RWPE2 (cell line): ENCODE measurements at regions not wholly inside any gene's neighbourhood (a gene's known extent, or its start where the extent isn't known, plus 50 kb on each side); places are given as distances from the start of the nearest gene placed in this dataset.

Source experiments
- ATAC-seq: fragments of 200-7000 bp; cut with Tn5 transposase; 3 replicates; pipeline ENCODE4 v1.9.1; 2021; ENCODE audit warnings: low read depth
- DNase-seq: peaks from one replicate; pipeline ENCODE4 v3.0.0-alpha.2; 2020; ENCODE audit warnings: low spot score
- H3K27ac ChIP-seq: fragments of 450-650 bp; 2 replicates; pipeline ENCODE4 v1.5.1; 2017; ENCODE audit warnings: mild to moderate bottlenecking; ENCODE audit not compliant: poor library complexity, severe bottlenecking
- H3K27me3 ChIP-seq: fragments of 250-450 bp; sonication (Bioruptor Pico); 2 replicates; pipeline ENCODE4 v1.5.1; 2021; ENCODE audit warnings: mild to moderate bottlenecking, moderate library complexity; ENCODE audit not compliant: insufficient read depth, poor library complexity, severe bottlenecking
- H3K36me3 ChIP-seq: fragments of 250-450 bp; sonication (Bioruptor Pico); 2 replicates; pipeline ENCODE4 v1.5.1; 2020; ENCODE audit warnings: low read depth, mild to moderate bottlenecking, moderate library complexity
- H3K4me1 ChIP-seq: fragments of 250-450 bp; sonication (Bioruptor Pico); 2 replicates; pipeline ENCODE4 v1.5.1; 2021; ENCODE audit warnings: mild to moderate bottlenecking, moderate library complexity; ENCODE audit not compliant: insufficient read depth, poor library complexity, severe bottlenecking
- H3K4me3 ChIP-seq: fragments of 250-450 bp; sonication (Bioruptor Pico); 2 replicates; pipeline ENCODE4 v1.5.1; 2021; ENCODE audit warnings: mild to moderate bottlenecking, moderate library complexity; ENCODE audit not compliant: severe bottlenecking
- H3K9me3 ChIP-seq: fragments of 250-450 bp; sonication (Bioruptor Pico); 2 replicates; pipeline ENCODE4 v1.5.1; 2021; ENCODE audit warnings: mild to moderate bottlenecking, moderate library complexity; ENCODE audit not compliant: severe bottlenecking
- CTCF ChIP-seq: fragments of 450-650 bp; IDR thresholded peaks from one replicate; pipeline ENCODE4 v1.5.1; 2017; ENCODE audit warnings: mild to moderate bottlenecking, moderate library complexity; ENCODE audit not compliant: poor library complexity, severe bottlenecking

GRCh38 chr3:30222441-30222840 is 384.0 kb upstream of the TGFBR2 start:
- Histone ChIP-seq H3K4me1 (peaks cover 4% of the 10 kb centered on the region), H3K9me3 (no peaks in the 10 kb centered on the region), H3K4me3 (no peak overlapping the region), H3K36me3 (no peaks in the 10 kb centered on the region), H3K27me3 (no peaks in the 10 kb centered on the region), H3K27ac (no peak overlapping the region)
- no peak for TF ChIP-seq CTCF
- ATAC-seq, result no peak
- no peak for DNase-seq

- no peak for DNase-seq
- Histone ChIP-seq H3K9me3 (no peaks in the 10 kb centered on the region), H3K36me3 (no peaks in the 10 kb centered on the region), H3K27ac (no peak overlapping the region), H3K4me3 (no peak overlapping the region), H3K27me3 (no peaks in the 10 kb centered on the region), H3K4me1 (peaks cover 20% of the 10 kb centered on the region)
- TF ChIP-seq CTCF, result no peak
- no peak for ATAC-seq
Observed at GRCh38 chr3:30225021-30225420, 381.4 kb upstream of the TGFBR2 start.

GRCh38 chr3:30226601-30227151 is 379.7 kb upstream of the TGFBR2 start:
- Histone ChIP-seq H3K27ac (peak overlapping the region; percentile 85), H3K4me1 (peaks cover 20% of the 10 kb centered on the region), H3K36me3 (no peaks in the 10 kb centered on the region), H3K4me3 (no peak overlapping the region), H3K9me3 (no peaks in the 10 kb centered on the region), H3K27me3 (no peaks in the 10 kb centered on the region)
- no peak for ATAC-seq
- TF ChIP-seq CTCF, result no peak
- DNase-seq, result no peak

GRCh38 chr3:30227571-30228301 is 378.7 kb upstream of the TGFBR2 start:
- Histone ChIP-seq H3K27ac (peak overlapping the region; percentile 85), H3K27me3 (no peaks in the 10 kb centered on the region)

More at GRCh38 chr3:30227571-30228301, 378.7 kb upstream of the TGFBR2 start:
- ATAC-seq (peak; percentile 94), DNase-seq (no peak)
- Histone ChIP-seq H3K4me1 (peaks cover 20% of the 10 kb centered on the region), H3K36me3 (no peaks in the 10 kb centered on the region), H3K9me3 (no peaks in the 10 kb centered on the region), H3K4me3 (no peak overlapping the region)
- TF ChIP-seq CTCF, result no peak
